Kidney (tissue), 13 donors: ENCODE measurements at regions not wholly inside any gene's neighbourhood (a gene's known extent, or its start where the extent isn't known, plus 50 kb on each side); places are given as distances from the start of the nearest gene placed in this dataset.

ENCODE experiments used
- DNase-seq, 5 donors: peaks; one replicate each; pipeline ENCODE4 v3.0.0-alpha.2; 2013 to 2020
- FAIRE-seq: peaks from 2 replicates; lab custom pipeline; 2012; peaks lifted over from hg19 to GRCh38; lab: Jason Lieb, UNC
- H3K27ac ChIP-seq, 2 donors: one replicate each; pipeline ENCODE4 v1.7.0; 2013; ENCODE audit warnings: low read depth in 2 of 2, low read length in 2 of 2, inconsistent platforms in 1 of 2
- H3K27me3 ChIP-seq: one replicate; pipeline ENCODE4 v1.7.1; 2013; ENCODE audit warnings: low read length, inconsistent platforms; ENCODE audit not compliant: control insufficient read depth, insufficient read depth
- H3K36me3 ChIP-seq, 3 donors: one replicate each; pipeline versions ENCODE4 v1.7.0 to v1.7.1; 2013; ENCODE audit warnings: low read length in 3 of 3, control low read depth in 1 of 3, inconsistent platforms in 1 of 3; ENCODE audit not compliant: insufficient read depth in 3 of 3, control insufficient read depth in 2 of 3
- H3K4me1 ChIP-seq, 3 donors: one replicate each; pipeline versions ENCODE4 v1.7.0 to v1.7.1; 2013; ENCODE audit warnings: low read length in 3 of 3, inconsistent platforms in 1 of 3, low read depth in 1 of 3; ENCODE audit not compliant: control insufficient read depth in 2 of 3, insufficient read depth in 2 of 3
- H3K4me3 ChIP-seq, 3 donors: one replicate each; pipeline versions ENCODE4 v1.7.0 to v1.8.1; 2013; ENCODE audit warnings: low read length in 3 of 3, control low read depth in 1 of 3, inconsistent platforms in 1 of 3
- H3K9ac ChIP-seq, 3 donors: one replicate each; pipeline versions ENCODE4 v1.7.0 to v1.7.1; 2013; ENCODE audit warnings: low read length in 3 of 3, control low read depth in 1 of 3, inconsistent platforms in 1 of 3
- H3K9me3 ChIP-seq, 3 donors: one replicate each; pipeline versions ENCODE4 v1.7.0 to v1.7.1; 2013; ENCODE audit warnings: low read length in 3 of 3, control low read depth in 1 of 3, inconsistent platforms in 1 of 3; ENCODE audit not compliant: control insufficient read depth in 2 of 3, insufficient read depth in 1 of 3
- intact Hi-C: fragments of 100-400 bp; cut with DNase I; formaldehyde crosslinking; loops from one replicate; pipeline ENCODE4 v1.11.1; 2022
- TF ChIP-seq, protein P1 (sequence below): IDR thresholded peaks from 3 replicates; pipeline ENCODE4 v1.5.1; 2012; ENCODE audit warnings: mild to moderate bottlenecking, moderate library complexity, borderline replicate concordance; ENCODE audit not compliant: insufficient read depth; ENCODE audit errors: extremely low read depth
- donor health status: control.
- donor health status: control.
- donor health status: control.
- donor health status: control.
- donor health status: control.
- donor health status: DM: yes; HTN: yes; CAD: no.
- donor health status: Normal renal cell carcinoma (clear cell type).

DNA sequence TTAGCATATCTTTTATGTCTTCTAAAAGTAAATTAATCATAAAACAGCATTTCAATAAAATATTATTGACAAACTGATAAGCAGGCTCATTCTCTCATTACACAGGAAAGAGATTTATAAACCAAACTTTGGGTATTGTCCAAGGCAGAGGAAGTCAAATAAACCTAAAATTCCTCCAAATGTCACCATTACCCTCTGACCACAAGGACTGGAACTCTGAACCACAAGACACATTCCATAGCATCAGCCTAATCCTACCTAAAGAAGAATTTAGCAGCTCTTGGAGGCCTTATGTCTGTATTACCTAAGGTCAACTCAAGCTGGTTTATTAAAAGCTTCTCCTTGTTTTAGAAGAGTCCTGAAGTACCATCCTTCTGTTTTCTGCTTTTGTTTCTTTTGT is 82.4 kb upstream of the SLC13A1 start:
- Histone ChIP-seq H3K27me3 (no peaks in the 10 kb centered on the region), H3K27ac (no peak overlapping the region), H3K36me3 (no peaks in the 10 kb centered on the region), H3K4me3 (no peak overlapping the region), H3K9me3 (no peaks in the 10 kb centered on the region), H3K9ac (no peak overlapping the region), H3K4me1 (no peaks in the 10 kb centered on the region)
- DNase-seq (no peak), FAIRE-seq (no peak)
- intact Hi-C loops: no loop called here
- TF ChIP-seq, protein P1, sequence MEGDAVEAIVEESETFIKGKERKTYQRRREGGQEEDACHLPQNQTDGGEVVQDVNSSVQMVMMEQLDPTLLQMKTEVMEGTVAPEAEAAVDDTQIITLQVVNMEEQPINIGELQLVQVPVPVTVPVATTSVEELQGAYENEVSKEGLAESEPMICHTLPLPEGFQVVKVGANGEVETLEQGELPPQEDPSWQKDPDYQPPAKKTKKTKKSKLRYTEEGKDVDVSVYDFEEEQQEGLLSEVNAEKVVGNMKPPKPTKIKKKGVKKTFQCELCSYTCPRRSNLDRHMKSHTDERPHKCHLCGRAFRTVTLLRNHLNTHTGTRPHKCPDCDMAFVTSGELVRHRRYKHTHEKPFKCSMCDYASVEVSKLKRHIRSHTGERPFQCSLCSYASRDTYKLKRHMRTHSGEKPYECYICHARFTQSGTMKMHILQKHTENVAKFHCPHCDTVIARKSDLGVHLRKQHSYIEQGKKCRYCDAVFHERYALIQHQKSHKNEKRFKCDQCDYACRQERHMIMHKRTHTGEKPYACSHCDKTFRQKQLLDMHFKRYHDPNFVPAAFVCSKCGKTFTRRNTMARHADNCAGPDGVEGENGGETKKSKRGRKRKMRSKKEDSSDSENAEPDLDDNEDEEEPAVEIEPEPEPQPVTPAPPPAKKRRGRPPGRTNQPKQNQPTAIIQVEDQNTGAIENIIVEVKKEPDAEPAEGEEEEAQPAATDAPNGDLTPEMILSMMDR: no peak

DNA sequence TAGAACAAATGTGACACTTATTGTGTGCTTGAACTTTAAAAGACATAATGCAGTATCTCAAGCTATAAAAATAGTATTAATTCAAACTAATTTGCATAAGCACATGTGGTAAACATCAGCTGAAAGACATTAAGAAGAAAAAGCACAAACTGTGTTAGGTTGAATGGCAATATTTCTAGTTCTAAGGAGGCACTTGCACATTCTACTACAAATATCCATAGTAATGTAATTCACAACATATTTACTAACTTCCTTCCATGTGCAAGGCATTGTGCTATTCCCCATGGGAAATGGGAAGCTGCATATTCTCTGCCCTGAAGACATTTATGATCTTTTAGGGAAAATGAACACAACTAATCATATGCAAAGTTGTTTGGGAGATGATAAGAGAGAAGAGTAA is 80.2 kb upstream of the SLC13A1 start:
- Histone ChIP-seq H3K4me3 (no peak overlapping the region), H3K27me3 (no peaks in the 10 kb centered on the region), H3K27ac (no peak overlapping the region), H3K9ac (no peak overlapping the region), H3K4me1 (no peaks in the 10 kb centered on the region), H3K36me3 (no peaks in the 10 kb centered on the region), H3K9me3 (no peaks in the 10 kb centered on the region)
- DNase-seq (peak in 1 of 5 donors; percentile 20), FAIRE-seq (no peak)
- TF ChIP-seq, protein P1: no peak
- intact Hi-C loops: no loop called here

DNA sequence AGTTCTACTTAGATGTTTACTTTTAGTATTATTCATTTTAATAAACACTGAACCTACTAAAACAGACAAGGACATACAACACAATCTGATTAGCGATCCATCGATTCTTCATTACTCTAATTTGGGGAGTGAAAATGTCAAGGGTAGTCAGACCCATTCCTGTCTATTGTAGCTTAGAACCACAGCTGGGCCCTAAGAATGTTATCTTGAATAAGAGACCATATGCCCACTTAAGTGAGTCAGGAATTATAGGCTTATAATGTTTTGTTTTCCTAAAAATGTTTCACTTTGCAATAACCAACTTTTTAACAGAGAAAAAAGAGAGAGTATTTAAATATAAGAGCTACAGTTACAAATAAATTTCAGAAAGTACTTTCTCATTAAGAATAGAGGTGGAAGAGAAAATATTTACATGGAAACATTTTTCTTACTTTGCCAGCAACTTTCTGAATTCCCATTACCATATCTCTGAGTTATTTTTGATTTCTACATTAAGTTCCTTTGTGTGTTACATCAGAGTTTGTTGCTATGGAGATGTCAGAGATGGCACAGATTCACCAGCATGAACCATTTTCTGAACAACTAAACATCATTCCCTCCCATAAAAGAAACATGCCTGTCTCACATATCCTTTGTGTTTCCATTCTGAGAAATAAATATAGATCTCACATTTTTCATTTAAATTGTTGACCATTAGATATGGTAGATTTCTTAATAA is 75.4 kb upstream of the SLC13A1 start:
- Histone ChIP-seq H3K36me3 (no peaks in the 10 kb centered on the region), H3K4me1 (no peaks in the 10 kb centered on the region), H3K9ac (no peak overlapping the region), H3K4me3 (no peak overlapping the region), H3K9me3 (no peaks in the 10 kb centered on the region), H3K27ac (no peak overlapping the region), H3K27me3 (no peaks in the 10 kb centered on the region)
- intact Hi-C loops: no loop called here
- TF ChIP-seq, protein P1: no peak
- FAIRE-seq: no peak
- DNase-seq: no peak

DNA sequence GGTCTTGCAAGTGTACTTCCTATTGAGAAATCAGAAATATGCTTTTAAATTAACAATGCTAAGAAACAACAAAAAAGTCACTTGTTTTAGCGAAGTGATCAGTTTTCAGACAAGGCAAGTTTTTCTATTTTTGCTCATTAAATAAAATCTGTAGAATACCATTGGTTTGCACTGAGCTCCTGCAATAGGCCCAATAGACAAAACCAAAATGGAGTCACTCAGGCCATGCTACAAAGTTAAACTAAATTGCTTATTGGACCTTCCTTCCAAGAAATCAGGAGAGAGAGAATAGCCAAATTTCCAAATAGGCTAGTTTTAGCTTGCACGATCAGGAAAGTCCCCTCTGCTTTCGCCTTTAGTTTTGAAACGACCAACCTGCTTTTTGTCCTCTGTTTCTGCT is 73.4 kb upstream of the SLC13A1 start:
- H3K9ac ChIP-seq: no peak overlapping the region
- H3K27me3 ChIP-seq: no peaks in the 10 kb centered on the region
- no peak overlapping the region for H3K4me3 ChIP-seq
- no peaks in the 10 kb centered on the region for H3K4me1 ChIP-seq
- DNase-seq (no peak), FAIRE-seq (no peak)
- no peaks in the 10 kb centered on the region for H3K36me3 ChIP-seq
- H3K9me3 ChIP-seq: no peaks in the 10 kb centered on the region
- no peak overlapping the region for H3K27ac ChIP-seq
- intact Hi-C loops: no loop called here
- TF ChIP-seq, protein P1: no peak
